Gastroesophageal sphincter (tissue), 3 donors: ENCODE measurements at regions not wholly inside any gene's neighbourhood (a gene's known extent, or its start where the extent isn't known, plus 50 kb on each side); places are given as distances from the start of the nearest gene placed in this dataset.

ENCODE experiments used
- POLR2A ChIP-seq, 2 donors: fragments of 450-650 bp; IDR thresholded peaks; one replicate each; pipeline ENCODE4 v1.6.1; 2017; ENCODE audit warnings: antibody characterized with exemption in 2 of 2, mild to moderate bottlenecking in 2 of 2, moderate library complexity in 1 of 2
- TF ChIP-seq, protein P1 (sequence below), 4 experiments: fragments of 200-600 bp in 2 of 4; fragments of 450-650 bp in 2 of 4; sonication (generic) in 1 of 4; IDR thresholded peaks; one replicate each; pipeline ENCODE4 v1.5.1; 2017 to 2019; ENCODE audit warnings: antibody characterized with exemption in 4 of 4, mild to moderate bottlenecking in 2 of 4, moderate library complexity in 2 of 4

- TF ChIP-seq, protein P1, sequence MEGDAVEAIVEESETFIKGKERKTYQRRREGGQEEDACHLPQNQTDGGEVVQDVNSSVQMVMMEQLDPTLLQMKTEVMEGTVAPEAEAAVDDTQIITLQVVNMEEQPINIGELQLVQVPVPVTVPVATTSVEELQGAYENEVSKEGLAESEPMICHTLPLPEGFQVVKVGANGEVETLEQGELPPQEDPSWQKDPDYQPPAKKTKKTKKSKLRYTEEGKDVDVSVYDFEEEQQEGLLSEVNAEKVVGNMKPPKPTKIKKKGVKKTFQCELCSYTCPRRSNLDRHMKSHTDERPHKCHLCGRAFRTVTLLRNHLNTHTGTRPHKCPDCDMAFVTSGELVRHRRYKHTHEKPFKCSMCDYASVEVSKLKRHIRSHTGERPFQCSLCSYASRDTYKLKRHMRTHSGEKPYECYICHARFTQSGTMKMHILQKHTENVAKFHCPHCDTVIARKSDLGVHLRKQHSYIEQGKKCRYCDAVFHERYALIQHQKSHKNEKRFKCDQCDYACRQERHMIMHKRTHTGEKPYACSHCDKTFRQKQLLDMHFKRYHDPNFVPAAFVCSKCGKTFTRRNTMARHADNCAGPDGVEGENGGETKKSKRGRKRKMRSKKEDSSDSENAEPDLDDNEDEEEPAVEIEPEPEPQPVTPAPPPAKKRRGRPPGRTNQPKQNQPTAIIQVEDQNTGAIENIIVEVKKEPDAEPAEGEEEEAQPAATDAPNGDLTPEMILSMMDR (IDR thresholded peaks at IDR 0.05) = no peak
- TF ChIP-seq POLR2A (IDR thresholded peaks at IDR 0.05) = no peak
Measured at GRCh38 chr2:23111263-23111662, 273.7 kb upstream of the KLHL29 start.
